Activated CD4-positive, alpha-beta T cell treated with anti-CD3 and anti-CD28 coated beads for 24 hours (primary cell): ENCODE measurements at regions not wholly inside any gene's neighbourhood (a gene's known extent, or its start where the extent isn't known, plus 50 kb on each side); places are given as distances from the start of the nearest gene placed in this dataset.

Experiments used
- DNase-seq, 2 donors: peaks; one replicate each; pipeline ENCODE4 v3.0.0-alpha.2; 2020; ENCODE audit warnings: low read depth in 2 of 2

GRCh38 chr6:105793130-105793529 lies 293.0 kb upstream of the PRDM1 start:
- DNase-seq = no peak

GRCh38 chr6:105791583-105792318 lies 294.4 kb upstream of the PRDM1 start:
- no peak for DNase-seq

- DNase-seq = no peak
These were observed 295.0 kb upstream of the PRDM1 start for GRCh38 chr6:105791179-105791578.

GRCh38 chr6:105790635-105791034 lies 295.5 kb upstream of the PRDM1 start:
- DNase-seq = no peak

GRCh38 chr6:105789935-105790334 lies 296.2 kb upstream of the PRDM1 start:
- DNase-seq = no peak

- no peak for DNase-seq
These were observed 298.4 kb upstream of the PRDM1 start for GRCh38 chr6:105787747-105788146.

GRCh38 chr6:105786890-105787655 lies 299.1 kb upstream of the PRDM1 start:
- DNase-seq = no peak

- no peak for DNase-seq
These were observed 299.7 kb upstream of the PRDM1 start for GRCh38 chr6:105786449-105786848.

GRCh38 chr6:105785066-105785811 lies 300.9 kb upstream of the PRDM1 start:
- no peak for DNase-seq

GRCh38 chr6:105784179-105784578 lies 302.0 kb upstream of the PRDM1 start:
- DNase-seq = no peak

- DNase-seq = no peak
These were observed 302.7 kb upstream of the PRDM1 start for GRCh38 chr6:105783333-105783935.

GRCh38 chr6:105781915-105782314 lies 304.2 kb upstream of the PRDM1 start:
- no peak for DNase-seq

GRCh38 chr6:105781248-105781647 lies 304.9 kb upstream of the PRDM1 start:
- DNase-seq = peak; percentile 34 to 44

GRCh38 chr6:105780146-105780860 lies 305.8 kb upstream of the PRDM1 start:
- DNase-seq = no peak

- DNase-seq = no peak
These were observed 307.0 kb upstream of the PRDM1 start for GRCh38 chr6:105779110-105779509.

- no peak for DNase-seq
These were observed 311.0 kb upstream of the PRDM1 start for GRCh38 chr6:105775095-105775494.

- DNase-seq = no peak
These were observed 311.9 kb upstream of the PRDM1 start for GRCh38 chr6:105774247-105774646.

- DNase-seq = no peak
These were observed 314.7 kb upstream of the PRDM1 start for GRCh38 chr6:105771313-105771970.

GRCh38 chr6:105769987-105770386 lies 316.1 kb upstream of the PRDM1 start:
- DNase-seq = no peak

- DNase-seq = no peak
These were observed 316.9 kb upstream of the PRDM1 start for GRCh38 chr6:105769197-105769596.

GRCh38 chr6:105767541-105767940 lies 318.6 kb upstream of the PRDM1 start:
- no peak for DNase-seq
